Peyer's patch (tissue), 4 donors: ENCODE measurements at regions not wholly inside any gene's neighbourhood (a gene's known extent, or its start where the extent isn't known, plus 50 kb on each side); places are given as distances from the start of the nearest gene placed in this dataset.

Source experiments
- CTCF ChIP-seq, 6 experiments: fragments of 450-650 bp in 4 of 6; fragments of 200-600 bp in 2 of 6; sonication (generic) in 1 of 6; IDR thresholded peaks; one replicate each; pipeline ENCODE4 v1.5.1; 2017 to 2019; ENCODE audit warnings: antibody characterized with exemption in 6 of 6, mild to moderate bottlenecking in 3 of 6, moderate library complexity in 1 of 6
- POLR2A ChIP-seq, 2 donors: fragments of 450-650 bp; IDR thresholded peaks; one replicate each; pipeline ENCODE4 v1.5.1; 2017; ENCODE audit warnings: antibody characterized with exemption in 2 of 2, mild to moderate bottlenecking in 2 of 2, moderate library complexity in 2 of 2

- TF ChIP-seq POLR2A (IDR thresholded peaks at IDR 0.05) (no peak), CTCF (IDR thresholded peaks at IDR 0.05) (no peak)
These were observed 120.1 kb upstream of the ACO1 start for GRCh38 chr9:32264170-32264864.
